HG03520 (cell line): ENCODE measurements at regions not wholly inside any gene's neighbourhood (a gene's known extent, or its start where the extent isn't known, plus 50 kb on each side); places are given as distances from the start of the nearest gene placed in this dataset.

Experiments used
- ATAC-seq: cut with Tn5 transposase; IDR thresholded peaks from one replicate; pipeline ENCODE4 v1.9.1; 2021; ENCODE audit warnings: mild to moderate bottlenecking, moderate library complexity; ENCODE audit not compliant: unreplicated experiment

- no peak for ATAC-seq
Measured at GRCh38 chr2:129611471-129611870, 368.0 kb upstream of the RAB6C start.

GRCh38 chr2:129619471-129619870 lies 360.0 kb upstream of the RAB6C start:
- ATAC-seq: no peak

- no peak for ATAC-seq
Measured at GRCh38 chr2:129620411-129620810, 359.1 kb upstream of the RAB6C start.

- ATAC-seq: no peak
Measured at GRCh38 chr2:129623783-129624182, 355.7 kb upstream of the RAB6C start.

- ATAC-seq: no peak
Measured at GRCh38 chr2:129627437-129627836, 352.0 kb upstream of the RAB6C start.

- no peak for ATAC-seq
Measured at GRCh38 chr2:129636692-129637091, 342.8 kb upstream of the RAB6C start.

- ATAC-seq: no peak
Measured at GRCh38 chr2:129641371-129641770, 338.1 kb upstream of the RAB6C start.

GRCh38 chr2:129642526-129643043 lies 336.9 kb upstream of the RAB6C start:
- ATAC-seq: no peak

- no peak for ATAC-seq
Measured at GRCh38 chr2:129645335-129645734, 334.1 kb upstream of the RAB6C start.

GRCh38 chr2:129646107-129646506 lies 333.4 kb upstream of the RAB6C start:
- ATAC-seq: no peak

GRCh38 chr2:129653246-129653645 lies 326.2 kb upstream of the RAB6C start:
- ATAC-seq: no peak

- no peak for ATAC-seq
Measured at GRCh38 chr2:129654331-129654730, 325.1 kb upstream of the RAB6C start.

- ATAC-seq: no peak
Measured at GRCh38 chr2:129656081-129656598, 323.3 kb upstream of the RAB6C start.

GRCh38 chr2:129658430-129658829 lies 321.0 kb upstream of the RAB6C start:
- ATAC-seq: no peak

- ATAC-seq: no peak
Measured at GRCh38 chr2:129661935-129662334, 317.5 kb upstream of the RAB6C start.

GRCh38 chr2:129667577-129667976 lies 311.9 kb upstream of the RAB6C start:
- ATAC-seq: no peak

- no peak for ATAC-seq
Measured at GRCh38 chr2:129672521-129672920, 306.9 kb upstream of the RAB6C start.

GRCh38 chr2:129673234-129673633 lies 306.2 kb upstream of the RAB6C start:
- no peak for ATAC-seq

GRCh38 chr2:129673847-129674711 lies 305.4 kb upstream of the RAB6C start:
- no peak for ATAC-seq

GRCh38 chr2:129678751-129679150 lies 300.7 kb upstream of the RAB6C start:
- no peak for ATAC-seq

- ATAC-seq: no peak
Measured at GRCh38 chr2:129681788-129682187, 297.7 kb upstream of the RAB6C start.

GRCh38 chr2:129689653-129690448 lies 289.6 kb upstream of the RAB6C start:
- ATAC-seq: no peak
